H1 (cell line): ENCODE measurements at regions not wholly inside any gene's neighbourhood (a gene's known extent, or its start where the extent isn't known, plus 50 kb on each side); places are given as distances from the start of the nearest gene placed in this dataset.

Source experiments
- CTCF ChIA-PET: fragments of 300-600 bp; sonication (Branson Sonifier 250); formaldehyde crosslinking; loops from one replicate; lab custom pipeline; 2021; ENCODE audit not compliant: partially characterized antibody; lab: Charles Lee
- POLR2A ChIA-PET: fragments of 300-600 bp; sonication (Branson Sonifier 250); formaldehyde crosslinking; loops from one replicate; lab custom pipeline; 2021; ENCODE audit warnings: inconsistent platforms; ENCODE audit not compliant: partially characterized antibody; lab: Charles Lee
- DNase-seq, 2 experiments: peaks; one replicate each; pipeline versions ENCODE4 v3.0.0 to v3.0.0-alpha.2; 2010 to 2022; ENCODE audit warnings: low spot score in 2 of 2, low read depth in 1 of 2, mixed read lengths in 1 of 2
- FAIRE-seq: peaks from 2 replicates; lab custom pipeline; 2011; peaks lifted over from hg19 to GRCh38; lab: Jason Lieb, UNC
- H2AFZ ChIP-seq: 2 replicates; pipeline ENCODE4 v1.8.1; 2012; ENCODE audit warnings: low read length, inconsistent platforms
- H2AK5ac ChIP-seq: 2 replicates; pipeline ENCODE4 v1.6.1; 2013; ENCODE audit warnings: low read depth, low read length
- H2BK120ac ChIP-seq: replicated peaks from 2 replicates; pipeline ENCODE3; 2013; ENCODE audit warnings: low read depth, low read length, inconsistent platforms
- H2BK12ac ChIP-seq: 2 replicates; pipeline ENCODE4 v1.6.1; 2013; ENCODE audit warnings: low read depth, low read length
- H2BK15ac ChIP-seq: 2 replicates; pipeline ENCODE4 v1.6.1; 2013; ENCODE audit warnings: low read length
- H2BK20ac ChIP-seq: 2 replicates; pipeline ENCODE4 v1.6.1; 2013; ENCODE audit warnings: low read length
- H2BK5ac ChIP-seq: 2 replicates; pipeline ENCODE4 v1.6.1; 2013; ENCODE audit warnings: low read depth, low read length
- H3K14ac ChIP-seq: 2 replicates; pipeline ENCODE4 v1.6.1; 2013; ENCODE audit warnings: inconsistent platforms; ENCODE audit not compliant: insufficient read length
- H3K18ac ChIP-seq: 2 replicates; pipeline ENCODE4 v1.6.1; 2013; ENCODE audit warnings: low read length; ENCODE audit errors: extremely low read depth
- H3K23ac ChIP-seq: 2 replicates; pipeline ENCODE4 v1.6.1; 2013; ENCODE audit warnings: inconsistent platforms; ENCODE audit not compliant: insufficient read length
- H3K23me2 ChIP-seq: 2 replicates; pipeline ENCODE4 v1.6.1; 2013; ENCODE audit warnings: low read depth, low read length
- H3K27ac ChIP-seq: 2 replicates; pipeline ENCODE4 v1.6.1; 2011; ENCODE audit warnings: low read depth, low read length, inconsistent platforms
- H3K27me3 ChIP-seq, 4 experiments: replicated peaks in 1 of 4; 1 replicate in 1 of 4; 2 replicates in 3 of 4; pipeline versions ENCODE4 v1.6.1 to v1.8.1; 2011 to 2013; ENCODE audit warnings: low read length in 3 of 4, mild to moderate bottlenecking in 3 of 4, inconsistent platforms in 2 of 4, mixed read lengths in 2 of 4, moderate library complexity in 1 of 4; ENCODE audit not compliant: control insufficient read depth in 3 of 4, insufficient read depth in 3 of 4; ENCODE audit errors: extremely low read depth in 1 of 4
- H3K36me3 ChIP-seq, 4 experiments: 2 replicates each; pipeline versions ENCODE4 v1.6.1 to v1.8.1; 2011 to 2013; ENCODE audit warnings: mild to moderate bottlenecking in 4 of 4, low read length in 3 of 4, moderate library complexity in 2 of 4, control low read depth in 1 of 4, inconsistent platforms in 1 of 4; ENCODE audit not compliant: insufficient read depth in 4 of 4, control insufficient read depth in 2 of 4
- H3K4ac ChIP-seq: replicated peaks from 2 replicates; pipeline ENCODE3; 2013; ENCODE audit warnings: low read length, low read depth, mixed read lengths, inconsistent platforms; ENCODE audit not compliant: insufficient read length
- H3K4me1 ChIP-seq, 4 experiments: replicated peaks in 1 of 4; 1 replicate in 1 of 4; 2 replicates in 3 of 4; pipeline versions ENCODE4 v1.6.1 to v1.8.1; 2011 to 2013; ENCODE audit warnings: low read length in 3 of 4, inconsistent platforms in 2 of 4, mixed read lengths in 1 of 4; ENCODE audit not compliant: insufficient read depth in 4 of 4, control insufficient read depth in 3 of 4
- H3K4me2 ChIP-seq, 2 experiments: 2 replicates each; pipeline versions ENCODE4 v1.6.1 to v1.8.1; 2011 to 2013; ENCODE audit warnings: low read depth in 2 of 2, low read length in 2 of 2, control low read depth in 1 of 2, inconsistent platforms in 1 of 2, mild to moderate bottlenecking in 1 of 2; ENCODE audit not compliant: insufficient read depth in 1 of 2
- H3K4me3 ChIP-seq, 4 experiments: fragments of 200-600, 300-600 bp in 1 of 4; sonication (generic), shearing (Covaris generic), sonication (Bioruptor Twin) in 1 of 4; 2 replicates each; pipeline versions ENCODE4 v1.5.1 to v1.8.1; 2011 to 2016; ENCODE audit warnings: low read length in 4 of 4, low read depth in 3 of 4, control low read depth in 2 of 4, inconsistent platforms in 2 of 4, mild to moderate bottlenecking in 2 of 4, mixed read lengths in 1 of 4, moderate library complexity in 1 of 4; ENCODE audit not compliant: insufficient read depth in 2 of 4; ENCODE audit errors: extremely low read depth in 1 of 4
- H3K56ac ChIP-seq: replicated peaks from 2 replicates; pipeline ENCODE3; 2013; ENCODE audit warnings: low read depth, mild to moderate bottlenecking, mixed read lengths, low read length, inconsistent platforms; ENCODE audit not compliant: insufficient read length
- H3K79me1 ChIP-seq: 2 replicates; pipeline ENCODE4 v1.6.1; 2013; ENCODE audit warnings: low read depth, low read length, control low read depth
- H3K79me2 ChIP-seq, 2 experiments: 2 replicates each; pipeline versions ENCODE4 v1.6.1 to v1.8.1; 2012 to 2013; ENCODE audit warnings: low read length in 2 of 2, mild to moderate bottlenecking in 2 of 2, inconsistent platforms in 1 of 2; ENCODE audit not compliant: insufficient read depth in 2 of 2, control insufficient read depth in 1 of 2
- H3K9ac ChIP-seq, 4 experiments: replicated peaks in 1 of 4; 1 replicate in 1 of 4; 2 replicates in 3 of 4; pipeline versions ENCODE4 v1.6.1 to v1.8.1; 2011 to 2013; ENCODE audit warnings: low read depth in 3 of 4, low read length in 3 of 4, control low read depth in 2 of 4, mild to moderate bottlenecking in 2 of 4, moderate library complexity in 2 of 4, inconsistent platforms in 1 of 4; ENCODE audit errors: extremely low read depth in 1 of 4
- H3K9me3 ChIP-seq, 2 experiments: 2 replicates each; pipeline versions ENCODE4 v1.6.1 to v1.8.1; 2012 to 2013; ENCODE audit warnings: mild to moderate bottlenecking in 2 of 2, moderate library complexity in 2 of 2, control low read depth in 1 of 2, inconsistent platforms in 1 of 2, low read depth in 1 of 2, low read length in 1 of 2, mixed read lengths in 1 of 2; ENCODE audit not compliant: insufficient read depth in 2 of 2
- H4K20me1 ChIP-seq, 2 experiments: replicated peaks in 1 of 2; 2 replicates each; pipeline versions ENCODE3 to v1.8.1; 2011 to 2013; ENCODE audit warnings: inconsistent platforms in 2 of 2, low read length in 2 of 2, mild to moderate bottlenecking in 1 of 2; ENCODE audit not compliant: insufficient read depth in 2 of 2, control insufficient read depth in 1 of 2
- H4K5ac ChIP-seq: 2 replicates; pipeline ENCODE4 v1.6.1; 2013; ENCODE audit warnings: low read length, low read depth, mixed read lengths, inconsistent platforms; ENCODE audit not compliant: insufficient read length
- H4K8ac ChIP-seq: 2 replicates; pipeline ENCODE4 v1.8.0; 2013; ENCODE audit warnings: mild to moderate bottlenecking, moderate library complexity, low read length, inconsistent platforms; ENCODE audit not compliant: insufficient read depth; ENCODE audit errors: extremely low read depth
- H4K91ac ChIP-seq: replicated peaks from 2 replicates; pipeline ENCODE3; 2013; ENCODE audit warnings: low read length, mixed read lengths, inconsistent platforms; ENCODE audit not compliant: insufficient read length
- ASH2L ChIP-seq: fragments of 200-600, 300-600 bp; sonication (generic); IDR thresholded peaks from one replicate; pipeline ENCODE4 v1.7.1; 2017; ENCODE audit warnings: low read length
- BCL11A ChIP-seq, 2 experiments: IDR thresholded peaks; one replicate each; pipeline ENCODE4 v1.6.1; 2011; ENCODE audit warnings: low read depth in 2 of 2, low read length in 2 of 2, mild to moderate bottlenecking in 2 of 2
- CREB1 ChIP-seq: IDR thresholded peaks from 2 replicates; pipeline ENCODE4 v1.6.1; 2012; ENCODE audit warnings: inconsistent platforms
- EGR1 ChIP-seq: IDR thresholded peaks from 2 replicates; pipeline ENCODE4 v1.6.1; 2011; ENCODE audit warnings: low read depth, low read length, borderline replicate concordance
- EZH2 ChIP-seq: fragments of 200-600 bp; sonication (generic); IDR thresholded peaks from 2 replicates; pipeline ENCODE4 v1.7.1; 2012; ENCODE audit warnings: low read depth, mild to moderate bottlenecking, moderate library complexity, low read length, inconsistent platforms; ENCODE audit not compliant: severe bottlenecking
- FOSL1 ChIP-seq: IDR thresholded peaks from 2 replicates; pipeline ENCODE4 v1.6.1; 2011; ENCODE audit warnings: mild to moderate bottlenecking, low read depth, low read length, moderate library complexity; ENCODE audit not compliant: insufficient read depth
- GABPA ChIP-seq: IDR thresholded peaks from 2 replicates; pipeline ENCODE4 v1.6.1; 2011; ENCODE audit warnings: mild to moderate bottlenecking, low read length, moderate library complexity, borderline replicate concordance; ENCODE audit not compliant: insufficient read depth
- NANOG ChIP-seq: IDR thresholded peaks from 2 replicates; pipeline ENCODE4 v1.6.1; 2011; ENCODE audit warnings: low read length, low read depth, mild to moderate bottlenecking, inconsistent platforms; ENCODE audit not compliant: insufficient read depth, poor library complexity, severe bottlenecking
- RFX5 ChIP-seq: IDR thresholded peaks from 2 replicates; pipeline ENCODE4 v1.6.1; 2011; ENCODE audit warnings: low read depth, low read length, improper control_type of control experiment, borderline replicate concordance
- WGBS, 2 experiments: shearing (Covaris generic) in 1 of 2; methylation state at CpG; one replicate each; pipeline versions ENCODE4 v1.1.6 to v1.1.7; 2013 to 2015; ENCODE audit warnings: low lambda C conversion rate in 2 of 2, mixed read lengths in 2 of 2, inconsistent platforms in 1 of 2, low coverage in 1 of 2, missing lambda C conversion rate in 1 of 2; ENCODE audit not compliant: insufficient replicate concordance in 2 of 2, insufficient coverage in 1 of 2, insufficient read length in 1 of 2; ENCODE audit errors: extremely low coverage in 1 of 2, missing lambda C conversion rate in 1 of 2; 5-methylcytosine and 5-hydroxymethylcytosine counted together
- TF ChIP-seq, protein P1 (sequence below): IDR thresholded peaks from 2 replicates; pipeline ENCODE4 v1.6.1; 2011; ENCODE audit warnings: low read length, improper control_type of control experiment

GRCh38 chr11:109986488-109986887, 106.7 kb upstream of the ZC3H12C start:
- Histone ChIP-seq H3K79me1 (no peaks in the 10 kb centered on the region), H4K5ac (no peak overlapping the region), H2BK120ac (no peak overlapping the region), H2AFZ (no peak overlapping the region), H4K91ac (no peak overlapping the region), H2AK5ac (no peak overlapping the region), H3K9ac (no peak overlapping the region), H3K14ac (no peak overlapping the region), H3K36me3 (no peaks in the 10 kb centered on the region), H2BK15ac (no peak overlapping the region), H2BK5ac (no peak overlapping the region), H4K20me1 (no peaks in the 10 kb centered on the region), H3K23me2 (no peaks in the 10 kb centered on the region), H2BK20ac (no peak overlapping the region), H3K79me2 (no peaks in the 10 kb centered on the region), H4K8ac (no peak overlapping the region), H3K18ac (no peak overlapping the region), H3K23ac (no peak overlapping the region), H3K9me3 (no peaks in the 10 kb centered on the region), H3K4me2 (no peak overlapping the region), H3K56ac (no peak overlapping the region), H3K27me3 (no peaks in the 10 kb centered on the region), H3K27ac (no peak overlapping the region), H3K4me1 (no peaks in the 10 kb centered on the region), H2BK12ac (no peak overlapping the region), H3K4ac (no peak overlapping the region), H3K4me3 (no peak overlapping the region)
- FAIRE-seq (no peak), DNase-seq (no peak)
- POLR2A ChIA-PET = no interaction called here
- 80% methylated on average over 1 of the region's 1 CpG; no CpG with 5 or more reads in 1 of the 2 experiments for WGBS, 2 experiments
- CTCF ChIA-PET = interaction anchor here (1.3 kb wide), 1 partner anchor 391 kb away, joined by 3 read pairs; no protein-coding TSS in a partner anchor
- TF ChIP-seq NANOG = no peak
- no peak for TF ChIP-seq CREB1
- TF ChIP-seq, protein P1, sequence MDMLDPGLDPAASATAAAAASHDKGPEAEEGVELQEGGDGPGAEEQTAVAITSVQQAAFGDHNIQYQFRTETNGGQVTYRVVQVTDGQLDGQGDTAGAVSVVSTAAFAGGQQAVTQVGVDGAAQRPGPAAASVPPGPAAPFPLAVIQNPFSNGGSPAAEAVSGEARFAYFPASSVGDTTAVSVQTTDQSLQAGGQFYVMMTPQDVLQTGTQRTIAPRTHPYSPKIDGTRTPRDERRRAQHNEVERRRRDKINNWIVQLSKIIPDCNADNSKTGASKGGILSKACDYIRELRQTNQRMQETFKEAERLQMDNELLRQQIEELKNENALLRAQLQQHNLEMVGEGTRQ = no peak
- no peak for TF ChIP-seq EZH2
- no peak for TF ChIP-seq BCL11A (IDR thresholded peaks at IDR 0.05; ENCODE audit: low read depth in 2 of 2, low read length in 2 of 2)
- no peak for TF ChIP-seq ASH2L
- TF ChIP-seq RFX5 = no peak
- TF ChIP-seq GABPA = no peak
- no peak for TF ChIP-seq FOSL1
- TF ChIP-seq EGR1 = no peak
